BLaER1 (cell line): ENCODE measurements at regions not wholly inside any gene's neighbourhood (a gene's known extent, or its start where the extent isn't known, plus 50 kb on each side); places are given as distances from the start of the nearest gene placed in this dataset.

Experiments
- H3K27ac ChIP-seq: shearing (Covaris generic); formaldehyde crosslinking; 2 replicates; pipeline ENCODE4 v1.8.1; 2022
- H3K27me3 ChIP-seq: shearing (Covaris generic); formaldehyde crosslinking; 2 replicates; pipeline ENCODE4 v1.8.1; 2022
- H3K36me3 ChIP-seq: shearing (Covaris generic); formaldehyde crosslinking; 2 replicates; pipeline ENCODE4 v1.8.1; 2022
- H3K4me1 ChIP-seq: shearing (Covaris generic); formaldehyde crosslinking; 2 replicates; pipeline ENCODE4 v1.8.1; 2022
- H3K4me2 ChIP-seq: shearing (Covaris generic); formaldehyde crosslinking; 2 replicates; pipeline ENCODE4 v1.8.1; 2022
- H3K4me3 ChIP-seq: shearing (Covaris generic); formaldehyde crosslinking; 2 replicates; pipeline ENCODE4 v1.8.1; 2022
- H3K9ac ChIP-seq: shearing (Covaris generic); formaldehyde crosslinking; 2 replicates; pipeline ENCODE4 v1.8.1; 2022
- H3K9me3 ChIP-seq: shearing (Covaris generic); formaldehyde crosslinking; 2 replicates; pipeline ENCODE4 v1.8.1; 2022
- H4K20me1 ChIP-seq: shearing (Covaris generic); formaldehyde crosslinking; 2 replicates; pipeline ENCODE4 v1.8.1; 2022
- Cebpa-rat ChIP-seq: shearing (Covaris generic); IDR thresholded peaks from 2 replicates; pipeline ENCODE4 v1.8.1; 2022

GRCh38 chr16:65284626-65285025, 162.8 kb upstream of the CDH11 start:
- H3K9me3 ChIP-seq: no peaks in the 10 kb centered on the region
- no peaks in the 10 kb centered on the region for H3K27me3 ChIP-seq
- no peak overlapping the region for H3K4me2 ChIP-seq

GRCh38 chr16:65283181-65283651, 161.4 kb upstream of the CDH11 start:
- H3K4me1 ChIP-seq: no peaks in the 10 kb centered on the region
- no peak overlapping the region for H3K9ac ChIP-seq
- H3K4me2 ChIP-seq: no peak overlapping the region
- no peak for TF ChIP-seq Cebpa-rat
- H3K36me3 ChIP-seq: no peaks in the 10 kb centered on the region
- no peaks in the 10 kb centered on the region for H4K20me1 ChIP-seq
- H3K9me3 ChIP-seq: no peaks in the 10 kb centered on the region
- H3K27ac ChIP-seq: no peak overlapping the region
- H3K27me3 ChIP-seq: no peaks in the 10 kb centered on the region
- H3K4me3 ChIP-seq: no peak overlapping the region

More at GRCh38 chr16:65284626-65285025, 162.8 kb upstream of the CDH11 start:
- Histone ChIP-seq H3K27ac (no peak overlapping the region), H3K9ac (no peak overlapping the region), H3K4me3 (no peak overlapping the region), H3K36me3 (no peaks in the 10 kb centered on the region), H3K4me1 (no peaks in the 10 kb centered on the region), H4K20me1 (no peaks in the 10 kb centered on the region)
- TF ChIP-seq Cebpa-rat: no peak

- no peak overlapping the region for H3K9ac ChIP-seq
- H3K27ac ChIP-seq: no peak overlapping the region
- H3K4me3 ChIP-seq: no peak overlapping the region
Observed at GRCh38 chr16:65281586-65281985, 159.7 kb upstream of the CDH11 start.

GRCh38 chr16:65280845-65281512, 159.1 kb upstream of the CDH11 start:
- Histone ChIP-seq H3K9me3 (no peaks in the 10 kb centered on the region), H3K4me2 (no peak overlapping the region), H3K27me3 (no peaks in the 10 kb centered on the region), H3K9ac (no peak overlapping the region), H3K27ac (no peak overlapping the region), H4K20me1 (no peaks in the 10 kb centered on the region), H3K4me3 (no peak overlapping the region), H3K36me3 (no peaks in the 10 kb centered on the region), H3K4me1 (no peaks in the 10 kb centered on the region)
- TF ChIP-seq Cebpa-rat: no peak

More at GRCh38 chr16:65281586-65281985, 159.7 kb upstream of the CDH11 start:
- no peaks in the 10 kb centered on the region for H3K36me3 ChIP-seq
- no peaks in the 10 kb centered on the region for H3K4me1 ChIP-seq
- no peaks in the 10 kb centered on the region for H3K9me3 ChIP-seq
- H4K20me1 ChIP-seq: no peaks in the 10 kb centered on the region
- H3K4me2 ChIP-seq: no peak overlapping the region
- H3K27me3 ChIP-seq: no peaks in the 10 kb centered on the region
- no peak for TF ChIP-seq Cebpa-rat

GRCh38 chr16:65279576-65279975, 157.7 kb upstream of the CDH11 start:
- H3K36me3 ChIP-seq: no peaks in the 10 kb centered on the region
- no peaks in the 10 kb centered on the region for H3K4me1 ChIP-seq
- no peak overlapping the region for H3K27ac ChIP-seq
- no peaks in the 10 kb centered on the region for H3K27me3 ChIP-seq
- no peaks in the 10 kb centered on the region for H3K9me3 ChIP-seq
- no peaks in the 10 kb centered on the region for H4K20me1 ChIP-seq
- H3K4me3 ChIP-seq: no peak overlapping the region
- no peak for TF ChIP-seq Cebpa-rat
- H3K4me2 ChIP-seq: no peak overlapping the region
- H3K9ac ChIP-seq: no peak overlapping the region

- no peaks in the 10 kb centered on the region for H3K4me1 ChIP-seq
Observed at GRCh38 chr16:65278874-65279273, 157.0 kb upstream of the CDH11 start.

GRCh38 chr16:65274566-65274965, 152.7 kb upstream of the CDH11 start:
- H3K9ac ChIP-seq: no peak overlapping the region
- H3K4me2 ChIP-seq: no peak overlapping the region
- TF ChIP-seq Cebpa-rat: no peak
- no peaks in the 10 kb centered on the region for H4K20me1 ChIP-seq
- H3K4me1 ChIP-seq: no peaks in the 10 kb centered on the region
- H3K9me3 ChIP-seq: no peaks in the 10 kb centered on the region
- H3K27ac ChIP-seq: no peak overlapping the region
- no peak overlapping the region for H3K4me3 ChIP-seq
- H3K27me3 ChIP-seq: no peaks in the 10 kb centered on the region
- H3K36me3 ChIP-seq: no peaks in the 10 kb centered on the region

More at GRCh38 chr16:65278874-65279273, 157.0 kb upstream of the CDH11 start:
- H4K20me1 ChIP-seq: no peaks in the 10 kb centered on the region
- no peak overlapping the region for H3K9ac ChIP-seq
- no peak for TF ChIP-seq Cebpa-rat
- no peaks in the 10 kb centered on the region for H3K9me3 ChIP-seq
- H3K4me2 ChIP-seq: no peak overlapping the region
- no peaks in the 10 kb centered on the region for H3K36me3 ChIP-seq
- H3K27me3 ChIP-seq: no peaks in the 10 kb centered on the region
- H3K27ac ChIP-seq: no peak overlapping the region
- no peak overlapping the region for H3K4me3 ChIP-seq

GRCh38 chr16:65272699-65273414, 151.0 kb upstream of the CDH11 start:
- Histone ChIP-seq H3K9me3 (no peaks in the 10 kb centered on the region), H3K36me3 (no peaks in the 10 kb centered on the region), H3K4me2 (no peak overlapping the region), H3K27me3 (no peaks in the 10 kb centered on the region), H4K20me1 (no peaks in the 10 kb centered on the region), H3K27ac (no peak overlapping the region), H3K9ac (no peak overlapping the region), H3K4me3 (no peak overlapping the region), H3K4me1 (no peaks in the 10 kb centered on the region)
- no peak for TF ChIP-seq Cebpa-rat

- no peak overlapping the region for H3K9ac ChIP-seq
- H4K20me1 ChIP-seq: no peaks in the 10 kb centered on the region
- no peaks in the 10 kb centered on the region for H3K9me3 ChIP-seq
- H3K36me3 ChIP-seq: no peaks in the 10 kb centered on the region
- no peak overlapping the region for H3K4me3 ChIP-seq
- H3K27ac ChIP-seq: no peak overlapping the region
- no peak overlapping the region for H3K4me2 ChIP-seq
- no peak for TF ChIP-seq Cebpa-rat
- H3K27me3 ChIP-seq: no peaks in the 10 kb centered on the region
- H3K4me1 ChIP-seq: no peaks in the 10 kb centered on the region
Observed at GRCh38 chr16:65271996-65272395, 150.1 kb upstream of the CDH11 start.

GRCh38 chr16:65268331-65268730, 146.5 kb upstream of the CDH11 start:
- Histone ChIP-seq H3K9me3 (no peaks in the 10 kb centered on the region), H3K4me3 (no peak overlapping the region), H3K9ac (no peak overlapping the region), H4K20me1 (no peaks in the 10 kb centered on the region), H3K27ac (no peak overlapping the region), H3K4me1 (no peaks in the 10 kb centered on the region), H3K27me3 (no peaks in the 10 kb centered on the region), H3K36me3 (no peaks in the 10 kb centered on the region), H3K4me2 (no peak overlapping the region)
- TF ChIP-seq Cebpa-rat: no peak
